ENCODE measurements at regions not wholly inside any gene's neighbourhood (a gene's known extent, or its start where the extent isn't known, plus 50 kb on each side); places are given as distances from the start of the nearest gene placed in this dataset.

- DNase-seq (ENCODE audit: low spot score): no peak
These were observed 514.3 kb upstream of the SEL1L start for GRCh38 chr14:82047777-82048470.

DNA sequence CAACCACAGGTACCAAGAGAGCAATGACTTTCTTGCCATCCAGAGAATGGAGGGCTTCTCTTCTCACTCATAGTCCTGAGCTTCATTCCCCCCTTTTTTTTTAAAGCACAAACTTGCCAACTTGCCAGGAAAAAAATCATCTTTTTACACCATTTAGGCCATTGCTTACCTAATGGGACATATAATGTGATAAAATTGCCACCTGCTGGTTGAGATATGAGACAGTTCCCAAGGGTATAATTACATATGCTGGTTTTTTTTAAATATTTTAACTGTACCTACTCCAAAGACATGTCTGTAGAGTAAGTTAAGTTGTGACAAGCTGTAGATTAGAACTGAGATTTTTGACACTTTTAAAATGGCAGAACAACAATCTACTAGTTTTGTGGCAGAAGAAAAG, 519.1 kb upstream of the SEL1L start:
- DNase-seq (ENCODE audit: low spot score): no peak

DNA sequence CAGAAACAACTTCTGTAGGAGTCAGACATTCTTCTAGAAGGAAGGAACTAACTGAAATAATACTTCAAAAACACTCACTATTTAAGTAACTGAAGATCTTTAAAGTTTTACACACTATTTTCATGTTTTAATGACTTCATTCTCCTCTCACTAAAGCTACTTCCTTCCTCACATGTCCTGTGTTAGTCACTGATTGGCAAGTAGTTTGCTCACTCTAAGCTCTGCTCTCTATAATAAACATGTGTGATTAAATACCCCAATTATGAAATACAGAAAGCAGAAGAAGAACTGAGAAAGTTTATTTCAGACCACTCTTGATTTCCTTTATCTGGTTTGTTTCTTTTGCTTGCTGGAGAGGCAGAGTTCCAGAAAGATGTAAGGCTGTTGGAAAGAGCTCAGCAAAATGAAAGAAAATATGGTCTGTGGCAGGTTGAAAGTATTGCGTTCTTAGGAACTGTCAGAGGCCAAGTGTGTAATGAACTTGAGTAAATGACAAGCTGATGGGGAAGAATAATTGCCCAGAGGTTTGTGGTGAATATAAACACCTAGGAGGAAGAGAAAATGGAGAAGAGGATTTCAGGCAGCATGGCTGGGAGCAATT, 522.0 kb upstream of the SEL1L start:
- no peak for DNase-seq (ENCODE audit: low spot score)

GRCh38 chr14:82060219-82060618, 526.6 kb upstream of the SEL1L start:
- DNase-seq (ENCODE audit: low spot score): no peak

DNA sequence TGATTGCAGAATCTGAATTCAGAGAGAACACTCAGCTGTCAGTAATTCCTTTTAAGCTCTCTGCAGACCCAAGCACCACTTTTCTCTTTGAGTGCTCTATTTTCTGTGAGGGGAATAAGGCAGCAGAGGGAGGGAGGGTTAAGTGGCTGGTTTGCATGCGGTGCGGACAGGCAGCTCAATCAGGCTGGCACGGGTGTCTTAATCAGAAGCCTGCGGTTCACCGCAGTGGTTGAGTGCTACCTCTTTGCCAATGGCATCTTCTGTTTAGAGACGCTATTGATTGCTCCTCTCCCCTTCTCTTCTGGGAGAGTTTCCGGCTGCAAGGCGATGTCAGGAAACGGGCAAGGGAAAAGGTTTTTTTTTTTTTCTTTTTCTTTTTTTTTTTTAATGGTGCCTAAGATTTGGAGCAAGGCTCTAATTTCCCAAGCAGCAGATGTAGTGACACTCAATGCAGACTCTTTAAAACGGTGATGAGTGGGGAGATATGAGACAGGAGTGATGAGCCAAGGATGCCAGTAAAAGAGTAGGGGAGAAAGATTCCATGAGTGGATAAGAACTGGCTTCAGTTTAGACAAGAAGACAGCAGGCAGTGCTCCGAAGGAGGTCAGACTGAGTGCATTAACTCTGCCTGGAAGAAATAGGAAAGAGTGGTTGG, 533.7 kb upstream of the SEL1L start:
- no peak for DNase-seq (ENCODE audit: low spot score)

GRCh38 chr14:82070040-82070439, 536.4 kb upstream of the SEL1L start:
- DNase-seq (ENCODE audit: low spot score): no peak

DNA sequence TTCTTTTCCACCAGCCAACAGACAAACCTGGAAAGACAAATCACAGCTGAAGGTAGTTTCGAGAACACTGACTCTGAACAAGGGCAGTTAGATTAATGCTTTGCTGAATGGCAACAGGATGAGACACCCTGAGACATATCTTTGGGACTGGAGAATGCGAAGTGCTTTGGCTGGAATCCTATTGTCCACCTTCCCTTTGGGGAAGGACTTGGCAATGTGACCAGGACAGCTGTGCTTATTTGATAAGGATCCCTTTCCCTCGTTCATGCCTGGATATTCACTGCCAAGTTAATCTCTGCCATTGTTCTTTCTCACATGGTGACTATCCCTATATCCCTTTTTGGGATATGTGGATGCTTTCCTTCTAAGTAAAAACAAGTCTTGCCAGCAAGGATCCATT, 537.1 kb upstream of the SEL1L start:
- no peak for DNase-seq (ENCODE audit: low spot score)

GRCh38 chr14:82073547-82073946, 539.9 kb upstream of the SEL1L start:
- DNase-seq (ENCODE audit: low spot score): no peak

DNA sequence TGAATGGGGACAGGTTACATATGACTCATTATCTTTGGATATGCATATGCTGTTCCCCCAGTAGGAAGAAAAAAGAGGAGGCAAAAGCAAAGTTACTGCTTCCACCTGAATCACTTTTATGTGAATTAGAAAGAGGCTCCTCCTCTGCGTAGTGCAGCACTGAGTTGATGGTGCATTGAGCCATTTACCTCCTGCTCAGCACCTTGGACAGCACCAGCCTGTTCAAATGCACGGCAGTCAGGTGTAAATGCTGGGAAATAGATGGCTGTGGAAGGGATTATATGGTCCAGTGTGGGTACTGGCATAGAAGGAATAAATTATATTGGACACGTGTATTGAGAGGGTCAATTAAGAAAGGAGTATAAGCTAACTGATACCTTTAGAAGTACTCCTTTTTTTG, 541.9 kb upstream of the SEL1L start:
- peak; percentile 74 for DNase-seq (ENCODE audit: low spot score)

DNA sequence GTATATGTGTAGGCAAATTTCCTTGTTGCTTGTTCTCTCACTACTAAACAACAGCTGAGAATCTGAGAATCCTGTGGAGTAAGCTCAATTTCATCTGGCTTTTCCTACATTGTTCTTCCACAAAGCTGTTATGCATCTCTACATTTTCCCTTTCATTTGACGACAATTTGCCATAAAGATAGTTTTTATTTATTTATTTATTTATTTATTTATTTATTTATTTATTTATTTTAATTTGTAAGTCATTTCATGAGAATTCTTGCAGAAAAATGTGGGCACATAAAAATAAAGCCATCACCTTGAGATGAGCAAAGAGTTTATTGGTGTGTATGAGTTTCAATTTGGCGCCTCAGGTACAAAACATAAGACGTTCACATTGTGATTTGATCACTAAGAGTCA, 545.9 kb upstream of the SEL1L start:
- no peak for DNase-seq (ENCODE audit: low spot score)

GRCh38 chr14:82080370-82080769, 546.7 kb upstream of the SEL1L start:
- no peak for DNase-seq (ENCODE audit: low spot score)

DNA sequence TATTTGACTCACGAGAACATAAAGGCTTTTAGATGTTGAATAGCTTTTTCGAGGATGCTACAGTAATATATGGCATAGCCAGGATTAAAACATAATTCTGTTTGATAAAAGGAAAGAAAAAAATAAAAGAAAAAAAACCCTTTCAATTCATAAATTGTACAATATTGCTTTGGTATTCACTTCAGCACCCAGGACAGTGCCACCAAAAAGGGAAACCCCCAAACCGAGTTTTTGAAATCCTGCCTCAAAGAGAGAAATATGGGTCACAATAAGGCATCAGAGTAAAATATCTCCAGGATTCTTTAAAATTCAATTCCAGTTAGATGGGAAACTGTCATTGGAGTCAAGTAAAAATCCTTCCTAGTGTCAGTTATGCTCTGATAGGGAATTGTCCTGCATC, 551.2 kb upstream of the SEL1L start:
- no peak for DNase-seq (ENCODE audit: low spot score)

- no peak for DNase-seq (ENCODE audit: low spot score)
These were observed 557.4 kb upstream of the SEL1L start for GRCh38 chr14:82091097-82091496.

GRCh38 chr14:82094829-82095345, 561.2 kb upstream of the SEL1L start:
- DNase-seq (ENCODE audit: low spot score): no peak

DNA sequence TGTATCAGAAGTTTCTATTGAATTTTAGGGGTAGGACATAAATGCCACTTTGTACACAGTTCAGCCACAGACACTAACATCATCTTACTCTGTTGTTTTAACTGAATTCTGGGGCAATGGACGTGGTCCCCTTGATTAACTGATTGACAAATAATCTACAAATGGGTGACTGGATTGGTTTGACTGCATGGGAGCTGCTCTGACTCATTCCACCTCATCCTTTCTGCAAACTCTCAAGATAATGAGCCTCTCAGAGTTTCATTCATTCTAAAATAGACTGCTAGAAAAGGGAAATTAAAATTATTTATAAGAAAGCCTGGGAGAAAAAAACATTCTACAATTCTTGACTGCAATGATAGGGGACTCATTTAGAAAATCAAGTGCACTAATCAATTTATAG, 570.4 kb upstream of the SEL1L start:
- DNase-seq (ENCODE audit: low spot score): no peak

- DNase-seq (ENCODE audit: low spot score): no peak
These were observed 578.7 kb upstream of the SEL1L start for GRCh38 chr14:82112210-82112839.

DNA sequence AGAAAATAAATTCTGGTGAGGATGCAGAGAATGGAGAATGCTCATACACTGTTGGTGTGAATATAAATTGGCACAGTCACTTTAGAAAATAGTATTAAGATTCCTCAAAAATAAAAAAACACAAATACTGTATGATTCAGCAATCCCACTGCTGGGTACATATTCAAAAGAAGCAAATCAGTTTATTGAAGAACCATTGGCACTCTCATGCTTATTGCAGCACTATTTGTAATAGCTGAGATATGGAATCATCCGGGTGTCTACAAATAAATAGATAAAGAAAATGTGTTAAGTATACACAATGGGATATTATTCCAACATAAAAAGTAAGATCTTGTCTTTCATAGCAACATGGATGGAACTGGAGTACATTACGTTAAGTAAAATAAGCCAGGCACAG, 579.4 kb upstream of the SEL1L start:
- no peak for DNase-seq (ENCODE audit: low spot score)

DNA sequence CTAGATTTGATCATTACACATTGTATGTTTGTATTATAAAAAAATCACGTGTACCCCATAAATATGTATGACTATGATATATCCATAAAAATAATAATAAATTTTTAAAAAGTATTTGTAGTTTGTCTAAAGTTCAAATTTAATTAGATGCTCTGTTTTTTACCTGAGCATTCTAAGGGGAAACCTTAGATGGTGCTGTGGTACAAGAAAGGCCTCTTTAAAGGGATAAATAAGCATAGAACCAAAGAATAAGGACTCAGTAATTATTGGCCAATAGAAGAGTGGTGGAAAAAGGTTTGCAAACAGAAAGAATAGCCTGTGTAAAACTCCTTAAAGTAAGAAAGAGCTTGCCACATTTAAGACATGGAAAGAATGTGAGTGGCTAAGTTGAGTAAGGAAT, 580.1 kb upstream of the SEL1L start:
- DNase-seq (ENCODE audit: low spot score): no peak

- DNase-seq (ENCODE audit: low spot score): no peak
These were observed 583.1 kb upstream of the SEL1L start for GRCh38 chr14:82116721-82117120.

GRCh38 chr14:82122655-82123054, 589.0 kb upstream of the SEL1L start:
- DNase-seq (ENCODE audit: low spot score): no peak

DNA sequence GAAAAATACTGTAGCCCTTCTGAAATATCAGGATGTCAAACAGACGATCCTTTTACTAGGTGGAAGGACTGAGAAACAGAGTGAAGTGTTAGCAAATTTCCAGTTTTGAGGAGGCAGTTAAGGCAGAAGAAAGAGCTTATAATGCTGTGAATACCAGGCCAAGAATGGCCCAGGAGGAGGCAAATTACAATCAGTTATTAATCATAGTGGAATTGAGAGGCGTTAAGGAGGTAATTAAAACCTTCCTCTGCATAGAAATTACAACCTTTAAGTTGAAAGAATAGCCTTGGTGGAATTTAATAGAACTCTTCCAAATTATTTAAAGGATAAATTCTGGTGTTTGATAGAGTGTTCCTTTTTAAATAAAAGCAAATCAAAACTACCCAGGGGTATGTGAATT, 590.9 kb upstream of the SEL1L start:
- DNase-seq (ENCODE audit: low spot score): no peak

GRCh38 chr14:82126006-82126405, 592.4 kb upstream of the SEL1L start:
- no peak for DNase-seq (ENCODE audit: low spot score)

- DNase-seq (ENCODE audit: low spot score): no peak
These were observed 600.8 kb upstream of the SEL1L start for GRCh38 chr14:82134411-82134810.
